IPS DF 6.9 (cell line): ENCODE measurements at regions not wholly inside any gene's neighbourhood (a gene's known extent, or its start where the extent isn't known, plus 50 kb on each side); places are given as distances from the start of the nearest gene placed in this dataset.
"Not testable (repeated sequence)": the region's sequence is repeated elsewhere in the genome, so short reads cannot be mapped to it uniquely, and the experiment has no call there.

Source experiments
- DNase-seq: peaks from one replicate; pipeline ENCODE4 v3.0.0-alpha.2; 2013; ENCODE audit warnings: low read depth, low spot score
- H3K27ac ChIP-seq: one replicate; pipeline ENCODE4 v1.5.1; 2013; ENCODE audit warnings: low read length, control low read depth
- H3K27me3 ChIP-seq: 2 replicates; pipeline ENCODE4 v1.6.1; 2013; ENCODE audit warnings: mild to moderate bottlenecking, low read length; ENCODE audit not compliant: control insufficient read depth, insufficient read depth
- H3K36me3 ChIP-seq: 2 replicates; pipeline ENCODE4 v1.6.1; 2013; ENCODE audit warnings: low read length; ENCODE audit not compliant: control insufficient read depth, insufficient read depth
- H3K4me1 ChIP-seq: 2 replicates; pipeline ENCODE4 v1.6.1; 2013; ENCODE audit warnings: low read length; ENCODE audit not compliant: control insufficient read depth, insufficient read depth
- H3K4me3 ChIP-seq: 2 replicates; pipeline ENCODE4 v1.5.1; 2013; ENCODE audit warnings: mild to moderate bottlenecking, low read length
- H3K9me3 ChIP-seq: 2 replicates; pipeline ENCODE4 v1.6.1; 2013; ENCODE audit warnings: low read length, inconsistent platforms; ENCODE audit not compliant: control insufficient read depth, insufficient read depth
- whole genome bisulfite sequencing: extraction: QIAGEN DNeasy Blood & Tissue Kit; methylation state at CpG from one replicate; pipeline ENCODE4 v1.1.7; 2013; ENCODE audit warnings: mixed read lengths, missing lambda C conversion rate; ENCODE audit not compliant: insufficient read length, insufficient coverage; 5-methylcytosine and 5-hydroxymethylcytosine counted together

- WGBS = no CpG with 5 or more reads among the region's 5 CpGs
- no peaks in the 10 kb centered on the region for H3K4me1 ChIP-seq
- H3K27ac ChIP-seq = no peak overlapping the region
- no peaks in the 10 kb centered on the region for H3K27me3 ChIP-seq
- DNase-seq = no peak
- no peaks in the 10 kb centered on the region for H3K9me3 ChIP-seq
- H3K36me3 ChIP-seq = no peaks in the 10 kb centered on the region
- no peak overlapping the region for H3K4me3 ChIP-seq
These were observed 189.2 kb upstream of the MGAT4C start for GRCh38 chr12:86445356-86445755.

- no peak for DNase-seq
- WGBS = no CpG with 5 or more reads among the region's 1 CpG
These were observed 178.9 kb upstream of the MGAT4C start for GRCh38 chr12:86435053-86435452.

GRCh38 chr12:86429824-86430223 is 173.6 kb upstream of the MGAT4C start:
- H3K27ac ChIP-seq = no peak overlapping the region
- no peaks in the 10 kb centered on the region for H3K4me1 ChIP-seq
- no CpG with 5 or more reads among the region's 1 CpG for WGBS
- DNase-seq = no peak
- no peaks in the 10 kb centered on the region for H3K36me3 ChIP-seq
- H3K4me3 ChIP-seq = no peak overlapping the region
- no peaks in the 10 kb centered on the region for H3K27me3 ChIP-seq
- H3K9me3 ChIP-seq = no peaks in the 10 kb centered on the region

More at GRCh38 chr12:86435053-86435452, 178.9 kb upstream of the MGAT4C start:
- no peaks in the 10 kb centered on the region for H3K4me1 ChIP-seq
- no peak overlapping the region for H3K4me3 ChIP-seq
- no peaks in the 10 kb centered on the region for H3K9me3 ChIP-seq
- no peaks in the 10 kb centered on the region for H3K27me3 ChIP-seq
- no peak overlapping the region for H3K27ac ChIP-seq
- no peaks in the 10 kb centered on the region for H3K36me3 ChIP-seq

- H3K27ac ChIP-seq = no peak overlapping the region
- no peaks in the 10 kb centered on the region for H3K27me3 ChIP-seq
- WGBS = no CpG with 5 or more reads among the region's 8 CpGs
- no peaks in the 10 kb centered on the region for H3K4me1 ChIP-seq
- no peak overlapping the region for H3K4me3 ChIP-seq
- H3K36me3 ChIP-seq = no peaks in the 10 kb centered on the region
- no peaks in the 10 kb centered on the region for H3K9me3 ChIP-seq
- no peak for DNase-seq
These were observed 165.1 kb upstream of the MGAT4C start for GRCh38 chr12:86421333-86421732.

- Histone ChIP-seq H3K4me3 (no peak overlapping the region), H3K36me3 (no peaks in the 10 kb centered on the region)
- WGBS = no CpG with 5 or more reads among the region's 3 CpGs
These were observed 158.0 kb upstream of the MGAT4C start for GRCh38 chr12:86414201-86414600.

GRCh38 chr12:86411710-86412109 is 155.5 kb upstream of the MGAT4C start:
- Histone ChIP-seq H3K4me3 (no peak overlapping the region), H3K36me3 (no peaks in the 10 kb centered on the region), H3K9me3 (no peaks in the 10 kb centered on the region), H3K27ac (no peak overlapping the region), H3K27me3 (no peaks in the 10 kb centered on the region), H3K4me1 (no peaks in the 10 kb centered on the region)
- no peak for DNase-seq
- no CpG with 5 or more reads among the region's 3 CpGs for WGBS

More at GRCh38 chr12:86414201-86414600, 158.0 kb upstream of the MGAT4C start:
- Histone ChIP-seq H3K27ac (no peak overlapping the region), H3K9me3 (no peaks in the 10 kb centered on the region), H3K27me3 (no peaks in the 10 kb centered on the region), H3K4me1 (no peaks in the 10 kb centered on the region)
- DNase-seq = no peak

- Histone ChIP-seq H3K27me3 (no peaks in the 10 kb centered on the region), H3K9me3 (no peaks in the 10 kb centered on the region), H3K4me3 (no peak overlapping the region), H3K36me3 (no peaks in the 10 kb centered on the region), H3K27ac (no peak overlapping the region), H3K4me1 (no peaks in the 10 kb centered on the region)
- no peak for DNase-seq
- no CpG with 5 or more reads among the region's 5 CpGs for WGBS
These were observed 151.5 kb upstream of the MGAT4C start for GRCh38 chr12:86407620-86408208.

- H3K4me3 ChIP-seq = no peak overlapping the region
- no peaks in the 10 kb centered on the region for H3K27me3 ChIP-seq
- no CpG with 5 or more reads among the region's 2 CpGs for WGBS
- no peaks in the 10 kb centered on the region for H3K9me3 ChIP-seq
- H3K27ac ChIP-seq = no peak overlapping the region
- no peak for DNase-seq
- H3K36me3 ChIP-seq = no peaks in the 10 kb centered on the region
- H3K4me1 ChIP-seq = no peaks in the 10 kb centered on the region
These were observed 133.8 kb upstream of the MGAT4C start for GRCh38 chr12:86389949-86390348.

- no peaks in the 10 kb centered on the region for H3K4me1 ChIP-seq
- H3K4me3 ChIP-seq = no peak overlapping the region
- H3K27me3 ChIP-seq = no peaks in the 10 kb centered on the region
- no CpG with 5 or more reads among the region's 1 CpG for WGBS
- no peak for DNase-seq
- H3K36me3 ChIP-seq = no peaks in the 10 kb centered on the region
- no peaks in the 10 kb centered on the region for H3K9me3 ChIP-seq
- no peak overlapping the region for H3K27ac ChIP-seq
These were observed 131.5 kb upstream of the MGAT4C start for GRCh38 chr12:86387591-86388145.

- H3K27me3 ChIP-seq, DNase-seq, H3K4me1 ChIP-seq, H3K27ac ChIP-seq, H3K9me3 ChIP-seq, H3K36me3 ChIP-seq, H3K4me3 ChIP-seq: not testable (repeated sequence)
- no CpG with 5 or more reads among the region's 3 CpGs for WGBS
These were observed 127.6 kb upstream of the MGAT4C start for GRCh38 chr12:86383759-86384158.

GRCh38 chr12:86379337-86379736 is 123.1 kb upstream of the MGAT4C start:
- DNase-seq = no peak
- Histone ChIP-seq H3K36me3 (no peaks in the 10 kb centered on the region), H3K9me3 (no peaks in the 10 kb centered on the region), H3K27ac (no peak overlapping the region), H3K4me3 (no peak overlapping the region), H3K27me3 (no peaks in the 10 kb centered on the region), H3K4me1 (no peaks in the 10 kb centered on the region)
- no CpG with 5 or more reads among the region's 1 CpG for WGBS
